HFF-Myc (cell line): ENCODE measurements at regions not wholly inside any gene's neighbourhood (a gene's known extent, or its start where the extent isn't known, plus 50 kb on each side); places are given as distances from the start of the nearest gene placed in this dataset.
"Not testable (repeated sequence)": the region's sequence is repeated elsewhere in the genome, so short reads cannot be mapped to it uniquely, and the experiment has no call there.

Source experiments
- DNase-seq: peaks from one replicate; pipeline ENCODE4 v3.0.0-alpha.2; 2011; ENCODE audit warnings: low read depth; ENCODE audit errors: extremely low read depth
- H3K4me3 ChIP-seq: replicated peaks from 2 replicates; pipeline ENCODE4 v1.5.1; 2011; ENCODE audit warnings: low read depth, mild to moderate bottlenecking, control low read depth, low read length
- CTCF ChIP-seq: IDR thresholded peaks from 2 replicates; pipeline ENCODE4 v1.5.1; 2012; ENCODE audit warnings: mild to moderate bottlenecking, low read depth, low read length, control low read depth; ENCODE audit errors: missing control alignments

DNA sequence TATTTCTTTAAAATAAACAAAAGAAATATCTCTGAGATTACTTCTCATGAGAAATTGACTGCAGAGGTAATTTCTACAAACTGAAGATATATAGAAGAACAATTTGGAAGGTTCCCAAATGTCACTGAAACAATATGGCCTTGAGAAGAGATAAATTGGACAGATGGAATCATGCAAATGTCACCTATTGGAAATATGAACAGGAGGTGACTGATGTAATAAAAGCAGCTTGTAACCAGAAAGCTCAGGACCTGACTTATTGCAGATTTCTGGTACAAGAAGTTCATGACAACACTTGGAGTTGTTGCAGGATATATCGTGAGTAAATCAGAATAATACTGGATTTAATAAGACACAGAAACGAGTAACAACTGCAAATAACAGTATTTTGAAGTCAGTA lies 93.3 kb upstream of the TRHDE start:
- no peak overlapping the region for H3K4me3 ChIP-seq
- no peak for DNase-seq
- no peak for TF ChIP-seq CTCF

GRCh38 chr12:72179841-72180240 lies 92.3 kb upstream of the TRHDE start:
- no peak overlapping the region for H3K4me3 ChIP-seq
- no peak for DNase-seq
- no peak for TF ChIP-seq CTCF

DNA sequence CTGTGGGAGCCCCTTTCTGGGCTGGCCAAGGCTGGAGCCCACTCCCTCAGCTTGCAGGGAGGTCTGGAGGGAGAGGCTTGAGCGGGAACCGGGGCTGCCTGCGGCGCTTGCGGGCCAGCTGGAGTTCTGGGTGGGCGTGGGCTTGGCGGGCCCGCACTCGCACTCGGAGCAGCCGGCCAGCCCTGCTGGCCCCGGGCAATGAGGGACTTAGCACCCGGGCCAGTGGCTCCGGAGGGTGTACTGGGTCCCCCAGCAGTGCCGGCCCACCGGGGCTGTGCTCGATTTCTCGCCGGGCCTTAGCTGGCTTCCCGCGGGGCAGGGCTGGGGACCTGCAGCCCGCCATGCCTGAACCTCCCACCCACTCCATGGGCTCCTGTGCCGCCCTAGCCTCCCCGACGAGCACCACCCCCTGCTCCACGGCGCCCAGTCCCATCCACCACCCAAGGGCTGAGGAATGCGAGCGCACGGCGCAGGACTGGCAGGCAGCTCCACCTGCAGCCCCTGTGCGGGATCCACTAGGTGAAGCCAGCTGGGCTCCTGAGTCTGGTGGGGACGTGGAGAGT lies 87.1 kb upstream of the TRHDE start:
- H3K4me3 ChIP-seq, DNase-seq: not testable (repeated sequence)

- TF ChIP-seq CTCF = no peak
- H3K4me3 ChIP-seq = no peak overlapping the region
- DNase-seq = no peak
Observed at GRCh38 chr12:72189266-72189665, 82.9 kb upstream of the TRHDE start.

DNA sequence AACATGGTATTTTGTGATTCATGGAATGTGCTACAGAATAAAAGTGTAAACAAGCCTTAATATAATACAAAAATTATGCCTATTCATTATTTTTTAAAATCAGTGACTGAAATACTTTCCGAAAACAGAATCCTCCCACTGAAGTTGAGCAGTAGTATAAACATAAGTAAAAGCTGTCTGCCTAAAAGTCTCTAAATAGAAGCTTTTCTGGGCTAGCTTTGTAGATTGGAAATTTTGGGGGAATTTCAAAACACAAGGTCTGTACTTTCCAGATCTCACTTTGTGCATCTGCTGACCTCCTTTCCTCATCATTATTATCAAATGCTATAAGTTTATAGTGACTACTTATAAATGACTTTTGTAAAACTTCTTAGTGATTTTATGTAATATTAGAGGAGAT lies 80.4 kb upstream of the TRHDE start:
- no peak for TF ChIP-seq CTCF
- DNase-seq = no peak
- H3K4me3 ChIP-seq = no peak overlapping the region

DNA sequence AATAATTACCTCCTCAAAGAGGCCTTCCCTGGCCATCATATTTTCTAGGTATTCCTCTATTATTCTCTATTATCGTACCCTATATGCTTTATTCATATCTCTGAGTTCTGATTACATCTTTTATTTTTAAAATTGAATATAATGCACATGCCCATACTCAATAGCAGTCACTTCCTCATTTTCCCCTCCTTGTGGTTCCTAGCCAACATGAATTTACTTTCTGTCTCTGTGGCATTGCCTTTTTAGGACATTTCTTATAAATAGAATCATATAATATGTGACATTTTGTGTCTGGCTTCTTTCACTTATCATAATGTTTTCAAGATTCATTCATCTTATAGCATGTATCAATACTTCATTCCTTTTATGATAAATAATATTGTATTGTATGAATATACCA lies 74.4 kb upstream of the TRHDE start:
- no peak for DNase-seq
- no peak for TF ChIP-seq CTCF
- no peak overlapping the region for H3K4me3 ChIP-seq

DNA sequence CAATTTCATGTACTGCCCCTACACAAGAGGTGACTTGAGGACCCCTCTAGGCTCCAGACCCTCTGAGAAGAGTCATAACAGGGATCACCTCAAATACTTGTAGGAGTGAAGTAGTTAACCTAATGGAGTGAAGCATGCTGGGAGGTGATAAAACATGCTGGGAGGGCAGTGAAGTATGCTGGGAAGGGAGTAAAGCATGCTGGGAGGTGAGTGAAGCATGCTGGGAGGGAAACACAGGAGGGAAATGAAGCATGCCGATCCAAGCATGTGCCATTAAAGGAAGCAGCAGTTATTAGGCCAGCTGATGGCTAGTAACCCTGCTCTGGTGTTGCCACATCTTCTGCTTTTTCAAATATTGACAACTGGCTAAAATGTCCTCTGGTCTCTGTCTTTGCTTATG lies 70.7 kb upstream of the TRHDE start:
- no peak for TF ChIP-seq CTCF
- H3K4me3 ChIP-seq = no peak overlapping the region
- no peak for DNase-seq
